ENCODE measurements at regions not wholly inside any gene's neighbourhood (a gene's known extent, or its start where the extent isn't known, plus 50 kb on each side); places are given as distances from the start of the nearest gene placed in this dataset.

DNA sequence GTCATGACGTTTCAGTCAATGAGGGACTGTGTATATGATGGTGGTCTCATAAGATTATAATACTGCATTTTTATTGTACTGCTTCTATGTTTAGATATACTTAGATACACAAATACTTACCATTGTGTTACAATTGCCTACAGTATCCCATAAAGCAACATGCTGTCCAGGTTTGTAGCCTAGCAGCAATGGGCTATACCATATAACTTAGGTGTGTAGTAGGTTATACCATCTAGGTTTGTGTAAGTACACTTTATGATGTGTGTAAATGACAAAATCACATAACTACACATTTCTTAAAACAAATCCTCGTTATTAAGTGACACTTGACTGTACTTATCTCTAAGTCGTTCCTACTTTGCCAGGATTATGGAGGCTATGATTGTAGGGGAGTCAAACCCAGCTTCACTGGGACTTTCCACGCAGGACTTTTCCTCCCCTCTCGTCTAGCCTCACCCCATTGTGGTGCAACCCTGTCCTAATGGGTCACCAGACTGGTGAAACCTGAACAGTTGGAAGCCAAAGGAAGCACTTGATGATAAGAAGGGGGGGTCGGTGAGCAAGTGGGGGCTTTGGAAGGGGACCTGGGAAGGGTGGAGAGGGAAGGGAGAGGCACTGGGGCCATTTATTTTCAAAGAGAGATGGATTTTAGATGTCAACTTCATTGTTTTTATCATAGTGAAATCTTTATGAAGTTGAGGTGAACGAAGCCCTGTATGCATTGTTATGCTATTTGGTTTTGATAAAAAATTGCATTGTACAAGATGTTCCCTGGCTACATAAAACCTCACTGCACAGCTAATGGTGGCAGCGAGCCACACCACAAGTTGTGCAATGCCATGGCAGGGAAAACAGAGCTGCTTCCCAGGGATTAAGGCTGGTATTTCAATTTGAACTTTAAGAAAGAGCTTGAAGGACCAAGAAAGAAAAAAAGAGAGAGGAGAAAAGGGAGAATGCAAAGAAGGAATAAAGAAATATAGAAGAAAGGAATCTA lies 129.1 kb downstream of the EHF start:
- DNase-seq (ENCODE audit: low read depth) = peak; percentile 97
- TF ChIP-seq, protein P1, sequence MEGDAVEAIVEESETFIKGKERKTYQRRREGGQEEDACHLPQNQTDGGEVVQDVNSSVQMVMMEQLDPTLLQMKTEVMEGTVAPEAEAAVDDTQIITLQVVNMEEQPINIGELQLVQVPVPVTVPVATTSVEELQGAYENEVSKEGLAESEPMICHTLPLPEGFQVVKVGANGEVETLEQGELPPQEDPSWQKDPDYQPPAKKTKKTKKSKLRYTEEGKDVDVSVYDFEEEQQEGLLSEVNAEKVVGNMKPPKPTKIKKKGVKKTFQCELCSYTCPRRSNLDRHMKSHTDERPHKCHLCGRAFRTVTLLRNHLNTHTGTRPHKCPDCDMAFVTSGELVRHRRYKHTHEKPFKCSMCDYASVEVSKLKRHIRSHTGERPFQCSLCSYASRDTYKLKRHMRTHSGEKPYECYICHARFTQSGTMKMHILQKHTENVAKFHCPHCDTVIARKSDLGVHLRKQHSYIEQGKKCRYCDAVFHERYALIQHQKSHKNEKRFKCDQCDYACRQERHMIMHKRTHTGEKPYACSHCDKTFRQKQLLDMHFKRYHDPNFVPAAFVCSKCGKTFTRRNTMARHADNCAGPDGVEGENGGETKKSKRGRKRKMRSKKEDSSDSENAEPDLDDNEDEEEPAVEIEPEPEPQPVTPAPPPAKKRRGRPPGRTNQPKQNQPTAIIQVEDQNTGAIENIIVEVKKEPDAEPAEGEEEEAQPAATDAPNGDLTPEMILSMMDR (IDR thresholded peaks at IDR 0.05; ENCODE audit: insufficient read depth, low read depth, low read length) = no peak
- H3K4me3 ChIP-seq (ENCODE audit: low read depth, low read length) = no peak overlapping the region

DNA sequence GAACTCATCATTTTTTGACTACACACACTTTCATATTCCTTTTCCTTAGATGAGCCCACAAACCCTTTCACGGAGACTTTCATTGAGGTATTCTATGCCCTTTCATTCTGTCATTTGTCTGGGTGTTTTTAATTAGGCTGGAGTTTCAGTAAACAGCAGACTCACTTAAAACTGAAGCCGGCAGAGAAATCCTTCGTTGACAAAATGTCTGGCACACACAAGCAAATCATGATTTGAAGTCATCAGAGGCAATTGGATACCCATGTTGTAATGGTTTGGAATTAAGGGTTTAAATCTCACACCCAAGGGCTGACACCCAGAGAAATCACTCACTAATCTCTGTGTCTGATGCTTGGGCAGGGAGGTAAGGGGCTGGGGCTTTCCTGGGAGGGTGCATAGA lies 127.1 kb downstream of the EHF start:
- DNase-seq (ENCODE audit: low read depth) = no peak
- TF ChIP-seq, protein P1 (IDR thresholded peaks at IDR 0.05; ENCODE audit: insufficient read depth, low read depth, low read length) = no peak
- no peak overlapping the region for H3K4me3 ChIP-seq (ENCODE audit: low read depth, low read length)

DNA sequence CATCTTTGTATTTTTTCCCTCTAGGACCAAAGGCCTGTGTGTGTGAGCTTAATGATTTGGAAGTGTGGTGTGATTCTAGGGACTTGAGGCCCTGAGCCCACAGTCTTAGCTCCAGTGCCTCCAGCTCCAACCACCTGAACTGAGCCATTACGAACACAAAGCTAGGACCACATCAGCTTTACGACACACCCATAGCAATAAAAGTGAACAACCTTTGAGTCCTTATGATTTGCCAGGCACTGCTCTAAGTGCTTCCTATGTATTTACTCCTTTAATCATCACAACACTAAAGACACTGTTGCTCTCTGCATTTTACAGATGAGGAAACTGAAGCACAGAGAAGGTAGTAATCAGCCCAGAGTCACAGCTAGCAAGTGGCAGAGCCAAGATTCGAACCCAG lies 126.4 kb downstream of the EHF start:
- TF ChIP-seq, protein P1 (IDR thresholded peaks at IDR 0.05; ENCODE audit: insufficient read depth, low read depth, low read length) = no peak
- no peak overlapping the region for H3K4me3 ChIP-seq (ENCODE audit: low read depth, low read length)
- no peak for DNase-seq (ENCODE audit: low read depth)

DNA sequence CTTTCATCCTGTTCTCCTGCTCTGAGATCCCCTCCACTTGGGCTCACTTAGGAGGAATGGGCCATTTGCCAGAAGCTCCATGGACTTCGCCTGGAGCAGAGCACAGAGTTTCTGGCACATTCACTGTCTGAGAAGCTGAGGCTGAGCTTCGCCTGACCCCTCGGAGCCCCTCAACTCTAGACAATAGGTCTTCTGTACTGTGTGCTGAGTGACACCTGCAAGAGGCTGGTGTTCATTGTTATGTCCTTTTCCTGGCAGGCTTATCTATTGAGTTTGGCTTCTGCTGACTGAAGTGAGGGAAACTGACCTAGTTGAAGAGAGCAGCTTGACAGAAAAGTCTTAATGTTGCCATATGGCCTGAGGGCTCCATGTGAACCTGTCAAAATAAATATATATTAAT lies 124.3 kb downstream of the EHF start:
- no peak for DNase-seq (ENCODE audit: low read depth)
- H3K4me3 ChIP-seq (ENCODE audit: low read depth, low read length) = no peak overlapping the region
- TF ChIP-seq, protein P1 (IDR thresholded peaks at IDR 0.05; ENCODE audit: insufficient read depth, low read depth, low read length) = no peak

DNA sequence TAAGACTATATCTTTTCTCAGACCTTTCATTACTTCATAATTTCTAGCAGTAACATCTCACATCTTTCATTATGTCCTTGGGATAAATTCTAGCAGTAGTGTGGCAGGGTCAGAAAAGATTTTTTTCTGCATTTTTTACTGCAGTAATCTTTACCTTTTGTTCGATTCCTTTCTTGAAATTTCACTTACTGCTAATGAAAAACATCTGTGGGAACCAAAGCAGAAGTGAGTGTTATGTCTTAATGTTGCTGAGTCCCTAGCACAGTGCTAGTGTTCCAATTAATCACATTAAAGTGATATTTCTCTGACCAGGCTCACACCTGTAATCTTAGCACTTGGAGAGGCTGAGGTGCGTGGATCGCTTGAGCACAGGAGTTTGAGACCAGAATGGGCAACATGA lies 123.6 kb downstream of the EHF start:
- no peak overlapping the region for H3K4me3 ChIP-seq (ENCODE audit: low read depth, low read length)
- TF ChIP-seq, protein P1 (IDR thresholded peaks at IDR 0.05; ENCODE audit: insufficient read depth, low read depth, low read length) = no peak
- no peak for DNase-seq (ENCODE audit: low read depth)

DNA sequence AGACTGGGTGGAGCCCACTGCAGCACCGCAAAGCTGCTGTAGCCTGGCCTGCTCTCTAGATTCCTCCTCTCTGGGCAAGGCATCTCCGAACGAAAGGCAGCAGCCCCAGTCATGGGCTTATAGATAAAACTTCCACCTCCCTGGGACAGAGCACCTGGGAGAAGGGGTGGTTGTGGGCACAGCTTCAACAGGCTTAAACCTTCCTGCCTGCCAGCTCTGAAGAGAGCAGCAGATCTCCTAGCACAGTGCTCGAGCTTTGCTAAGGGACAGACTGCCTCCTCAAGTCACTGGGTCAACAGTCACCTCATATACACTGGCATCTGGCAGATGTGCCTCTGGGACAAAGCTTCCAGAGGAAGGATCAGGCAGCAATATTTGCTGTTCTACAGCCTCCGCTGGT lies 117.3 kb downstream of the EHF start:
- DNase-seq (ENCODE audit: low read depth) = no peak
- TF ChIP-seq, protein P1 (IDR thresholded peaks at IDR 0.05; ENCODE audit: insufficient read depth, low read depth, low read length) = no peak
- H3K4me3 ChIP-seq (ENCODE audit: low read depth, low read length) = no peak overlapping the region
